Right kidney (tissue), 1 donor: ENCODE measurements at regions not wholly inside any gene's neighbourhood (a gene's known extent, or its start where the extent isn't known, plus 50 kb on each side); places are given as distances from the start of the nearest gene placed in this dataset.

Source experiments
- DNase-seq: peaks from one replicate; pipeline ENCODE4 v3.0.0-alpha.2; 2016

GRCh38 chr10:110375121-110375520 lies 70.4 kb upstream of the SMNDC1 start:
- DNase-seq: no peak

GRCh38 chr10:110376021-110376766 lies 71.5 kb upstream of the SMNDC1 start:
- peak; percentile 53 for DNase-seq

GRCh38 chr10:110376767-110377160 lies 72.0 kb upstream of the SMNDC1 start:
- peak; percentile 32 for DNase-seq

DNA sequence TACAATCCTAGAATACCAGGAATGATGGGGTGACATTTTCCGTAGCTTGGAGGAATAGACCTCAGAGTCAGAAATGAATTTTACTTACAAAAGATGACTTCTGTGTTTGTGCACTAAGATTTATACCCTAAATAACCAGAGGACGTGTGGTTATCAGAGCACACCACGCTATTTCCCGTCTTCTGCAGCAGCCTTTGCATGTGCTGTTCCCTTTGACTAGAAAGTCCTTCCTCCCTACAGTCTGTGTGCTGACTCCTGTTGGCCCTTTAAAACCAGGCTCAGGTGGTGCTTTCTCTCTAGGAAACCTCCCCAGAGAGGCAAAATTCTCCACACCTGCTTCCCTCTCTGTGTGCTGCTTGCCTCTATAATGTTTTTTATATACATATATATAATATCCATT lies 73.3 kb upstream of the SMNDC1 start:
- no peak for DNase-seq

GRCh38 chr10:110378533-110379108 lies 73.9 kb upstream of the SMNDC1 start:
- no peak for DNase-seq

DNA sequence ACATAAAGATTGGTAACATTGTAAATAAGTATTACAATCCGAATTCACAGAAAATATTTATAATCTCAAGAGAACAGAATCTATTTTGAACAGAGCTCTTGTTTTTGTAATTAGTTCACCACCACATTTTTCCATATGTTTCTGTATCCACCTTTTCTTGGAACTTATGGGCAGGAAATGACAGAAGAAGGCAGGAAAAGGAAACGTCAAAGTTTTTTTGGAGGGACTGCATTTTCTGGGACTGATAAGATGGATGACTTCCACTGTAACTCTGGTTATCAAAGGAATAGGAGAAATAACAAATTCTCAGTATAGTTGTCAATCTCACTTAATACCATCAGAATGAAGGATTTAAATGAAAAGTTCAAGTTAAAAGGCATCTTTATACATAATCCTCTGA lies 75.1 kb upstream of the SMNDC1 start:
- DNase-seq: no peak

GRCh38 chr10:110380293-110380692 lies 75.6 kb upstream of the SMNDC1 start:
- DNase-seq: no peak

DNA sequence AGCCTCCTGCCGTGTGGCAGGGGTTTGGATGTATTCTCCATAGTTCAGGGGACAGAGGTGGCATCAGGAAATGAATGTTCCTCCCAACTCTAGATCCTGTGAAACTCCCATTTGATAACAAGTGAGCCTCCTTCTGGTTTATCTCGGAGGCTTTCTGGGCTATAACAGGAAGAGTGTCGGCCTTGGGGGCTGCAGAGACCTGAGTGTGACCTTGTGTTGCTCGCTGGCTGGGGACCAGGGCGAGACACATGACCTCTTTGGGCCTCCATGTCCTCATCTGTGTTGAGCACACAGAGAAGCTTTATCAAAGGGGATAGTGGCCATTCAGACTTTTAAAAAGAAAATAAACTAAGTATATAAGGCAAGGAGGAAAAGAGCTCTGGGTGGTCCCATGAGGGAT lies 78.0 kb upstream of the SMNDC1 start:
- DNase-seq: no peak

GRCh38 chr10:110387617-110387982 lies 82.9 kb upstream of the SMNDC1 start:
- DNase-seq: no peak

GRCh38 chr10:110387983-110388686 lies 83.4 kb upstream of the SMNDC1 start:
- DNase-seq: no peak

DNA sequence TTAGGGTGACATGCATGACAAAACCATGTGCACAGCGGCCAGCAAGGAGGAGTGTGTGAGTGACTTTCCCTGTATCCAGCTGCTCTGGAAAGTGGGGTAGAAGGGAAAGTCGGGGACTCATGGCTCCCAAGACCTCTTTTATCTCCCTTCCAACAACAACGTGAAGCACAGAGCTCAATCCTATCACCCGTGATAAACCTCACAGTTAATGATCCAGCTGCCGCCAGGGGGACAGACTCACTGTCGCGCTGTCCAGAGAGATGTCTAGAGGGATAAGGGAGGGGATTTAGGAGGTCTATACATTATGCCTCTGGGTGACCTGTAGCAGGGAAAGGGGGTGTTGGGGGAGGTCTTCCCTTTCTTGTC lies 84.0 kb upstream of the SMNDC1 start:
- no peak for DNase-seq

DNA sequence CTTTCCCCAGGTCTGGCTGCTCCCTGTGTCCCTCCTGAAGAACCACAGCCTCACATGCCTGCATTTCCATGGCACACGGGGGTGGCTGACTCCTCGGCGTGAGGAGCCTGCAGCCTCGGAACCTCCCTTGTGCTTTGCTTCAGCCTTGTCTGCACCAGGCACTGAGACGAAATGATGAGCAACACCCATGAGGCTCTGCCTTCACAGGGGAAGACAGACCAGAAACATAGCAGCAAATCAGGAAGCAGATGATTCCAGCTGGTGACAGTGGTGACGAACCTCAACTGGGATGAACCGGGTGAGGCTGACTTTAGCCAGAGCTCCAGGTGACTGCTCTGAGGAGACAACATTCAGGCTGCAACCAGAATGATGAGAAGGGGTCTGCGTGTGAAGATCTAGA lies 84.5 kb upstream of the SMNDC1 start:
- DNase-seq: no peak

DNA sequence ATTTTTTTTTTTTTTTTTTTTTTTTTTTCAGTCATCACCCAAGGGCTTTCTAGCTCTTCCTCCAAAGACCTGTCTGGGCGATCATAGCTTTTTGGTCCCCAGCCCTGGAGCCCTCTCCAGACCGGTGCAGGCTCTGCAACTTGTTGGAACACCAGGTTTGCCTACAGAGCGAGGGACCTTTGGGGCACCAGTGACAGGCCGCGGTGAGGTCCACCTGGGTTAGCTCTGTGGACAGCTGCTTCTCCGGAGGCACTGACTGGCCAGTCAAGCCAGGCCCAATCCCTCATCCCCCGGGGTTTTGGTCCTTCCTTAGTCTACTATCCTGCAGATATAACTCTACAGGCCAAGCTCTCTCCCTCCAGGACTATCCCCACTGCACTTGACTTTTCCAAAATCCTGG lies 86.8 kb upstream of the SMNDC1 start:
- no peak for DNase-seq

- no peak for DNase-seq
These were observed 87.4 kb upstream of the SMNDC1 start for GRCh38 chr10:110392121-110392520.

GRCh38 chr10:110392868-110393740 lies 88.4 kb upstream of the SMNDC1 start:
- DNase-seq: peak; percentile 46

GRCh38 chr10:110393866-110394265 lies 89.1 kb upstream of the SMNDC1 start:
- no peak for DNase-seq

DNA sequence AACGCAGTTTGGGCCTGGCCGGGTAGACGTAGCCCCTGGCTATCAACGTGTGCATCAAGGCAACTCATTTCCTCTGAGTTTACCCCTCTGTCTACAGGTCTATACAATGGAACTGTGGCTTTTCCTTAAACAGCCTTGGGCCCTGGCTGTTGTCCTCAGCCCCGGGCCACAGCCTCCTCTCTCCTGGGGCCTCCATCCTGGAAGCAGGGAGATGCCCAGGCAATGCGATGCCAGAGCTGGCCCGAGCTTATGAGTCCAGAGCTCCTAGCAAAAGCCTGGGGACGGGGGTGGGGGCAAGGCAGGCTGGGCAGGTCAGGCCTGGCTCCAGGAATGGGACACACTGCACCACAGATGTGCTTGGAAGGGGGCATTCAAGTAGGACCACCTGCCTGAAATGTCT lies 89.6 kb upstream of the SMNDC1 start:
- DNase-seq: no peak

DNA sequence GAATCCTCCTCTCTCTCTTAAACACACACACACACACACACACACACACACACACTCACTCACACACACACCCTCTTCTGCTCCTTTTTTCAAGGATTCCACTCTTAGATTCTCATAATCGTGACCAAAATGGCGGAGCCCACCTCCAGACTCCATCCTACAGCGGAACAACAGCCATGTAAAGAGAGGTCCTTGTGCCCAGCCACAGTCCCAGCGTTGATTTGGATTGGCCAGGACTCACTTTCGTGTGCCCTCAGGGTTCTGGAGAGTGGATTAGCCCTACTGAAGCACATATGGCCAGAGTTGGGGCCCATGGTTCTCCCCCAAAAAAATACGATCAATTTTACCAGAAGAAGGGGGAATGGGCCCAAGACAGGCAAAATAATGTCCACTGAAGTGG lies 90.2 kb upstream of the SMNDC1 start:
- no peak for DNase-seq

- DNase-seq: no peak
These were observed 90.9 kb upstream of the SMNDC1 start for GRCh38 chr10:110395350-110396283.

DNA sequence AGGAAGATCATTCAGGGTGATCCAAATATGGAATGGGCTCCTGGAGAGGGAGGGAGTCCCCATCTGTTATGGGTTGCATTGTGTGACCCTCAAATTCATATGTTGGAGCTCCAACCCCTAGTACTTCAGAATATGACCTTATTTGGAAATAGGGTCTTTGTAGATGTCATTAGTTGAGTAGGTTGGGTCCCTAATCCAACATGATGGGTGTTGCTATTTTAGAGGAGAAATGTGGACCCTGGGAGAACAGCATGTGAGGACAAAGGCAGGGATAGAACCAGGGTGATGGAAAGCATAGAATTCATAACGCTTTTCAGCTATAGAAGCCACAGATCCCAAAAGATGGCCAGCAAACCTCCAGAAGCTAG lies 91.5 kb upstream of the SMNDC1 start:
- DNase-seq: no peak

DNA sequence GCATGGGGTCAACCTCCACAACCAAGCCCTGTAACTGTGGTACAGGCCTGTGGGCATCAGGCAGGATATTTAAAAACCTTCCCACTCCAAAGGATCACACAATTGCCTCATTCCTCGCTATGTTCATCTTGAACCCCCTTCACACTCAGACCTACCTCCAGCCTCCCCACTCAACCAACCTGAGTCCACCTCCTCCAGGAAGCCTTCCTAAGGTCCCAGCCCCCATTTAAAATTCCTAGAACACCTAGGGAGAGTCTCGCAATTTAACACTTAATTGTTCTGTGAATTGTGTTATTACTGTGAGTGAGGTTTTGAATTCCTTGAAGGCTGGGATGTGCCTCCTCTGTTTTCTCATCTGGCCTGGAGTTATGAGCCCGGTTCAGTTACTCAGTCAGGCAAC lies 93.1 kb upstream of the SMNDC1 start:
- no peak for DNase-seq
